ENCODE measurements at regions not wholly inside any gene's neighbourhood (a gene's known extent, or its start where the extent isn't known, plus 50 kb on each side); places are given as distances from the start of the nearest gene placed in this dataset.
"Not testable (repeated sequence)": the region's sequence is repeated elsewhere in the genome, so short reads cannot be mapped to it uniquely, and the experiment has no call there.

- POLR2A ChIA-PET = no interaction called here
- TF ChIP-seq GLI2 (tag by site-specific recombination; IDR thresholded peaks at IDR 0.05; ENCODE audit: borderline replicate concordance, low read depth) (no peak), TRIM28 (IDR thresholded peaks at IDR 0.05; ENCODE audit: borderline replicate concordance, low read length) (no peak), ZNF274 (IDR thresholded peaks at IDR 0.05; ENCODE audit: low read length) (no peak), ZNF274 (tag by site-specific recombination; IDR thresholded peaks at IDR 0.05; ENCODE audit: borderline replicate concordance) (no peak), ZBTB6 (tag by site-specific recombination; IDR thresholded peaks at IDR 0.05) (no peak), ZNF266 (tag by site-specific recombination; IDR thresholded peaks at IDR 0.05; ENCODE audit: low read depth) (no peak), ZNF248 (tag by site-specific recombination; IDR thresholded peaks at IDR 0.05) (no peak), PRDM4 (tag by site-specific recombination; IDR thresholded peaks at IDR 0.05) (no peak), ZBTB7A (tag by site-specific recombination; IDR thresholded peaks at IDR 0.05; ENCODE audit: low read depth) (no peak), ZNF16 (tag by site-specific recombination; IDR thresholded peaks at IDR 0.05; ENCODE audit: low read depth) (no peak), RBAK (tag by site-specific recombination; IDR thresholded peaks at IDR 0.05) (no peak), ZNF404 (tag by site-specific recombination; IDR thresholded peaks at IDR 0.05) (no peak), PRDM10 (tag by site-specific recombination; IDR thresholded peaks at IDR 0.05) (no peak), ZNF354C (tag by site-specific recombination; IDR thresholded peaks at IDR 0.05; ENCODE audit: borderline replicate concordance, low read depth) (no peak), ZNF555 (tag by site-specific recombination; conservative IDR thresholded peaks at IDR 0.05) (no peak), REPIN1 (tag by site-specific recombination; IDR thresholded peaks at IDR 0.05; ENCODE audit: low read depth) (no peak), ZNF548 (tag by site-specific recombination; IDR thresholded peaks at IDR 0.05) (no peak), ZNF610 (tag by site-specific recombination; IDR thresholded peaks at IDR 0.05; ENCODE audit: borderline replicate concordance) (no peak), PRDM6 (tag by site-specific recombination; IDR thresholded peaks at IDR 0.05) (no peak), HIC1 (tag by site-specific recombination; IDR thresholded peaks at IDR 0.05) (no peak)
These were observed 632.8 kb upstream of the AMOT start for GRCh38 chrX:113473418-113473817.

GRCh38 chrX:113473015-113473414, 632.4 kb upstream of the AMOT start:
- H3K27ac ChIP-seq (ENCODE audit: extremely low read depth, low read depth, low read length); H3K9me3 ChIP-seq (ENCODE audit: control insufficient read depth, insufficient read depth, low read depth, low read length); H3K4me3 ChIP-seq (ENCODE audit: low read depth, low read length); H3K4me1 ChIP-seq (ENCODE audit: control insufficient read depth, insufficient read depth, low read length); POLR2A ChIA-PET; H3K36me3 ChIP-seq (ENCODE audit: control insufficient read depth in 2 of 2, insufficient read depth in 1 of 2, low read length in 2 of 2): not testable (repeated sequence)
- CTCF ChIA-PET = interaction anchor here (0.6 kb wide), 1 partner anchor 15 kb away, joined by 3 read pairs; no protein-coding TSS in a partner anchor

More at GRCh38 chrX:113473418-113473817, 632.8 kb upstream of the AMOT start:
- no peak overlapping the region for H3K4me3 ChIP-seq (ENCODE audit: low read depth, low read length)
- no peak overlapping the region for H3K27ac ChIP-seq (ENCODE audit: extremely low read depth, low read depth, low read length)
- CTCF ChIA-PET = no interaction called here
- no peaks in the 10 kb centered on the region for H3K4me1 ChIP-seq (ENCODE audit: control insufficient read depth, insufficient read depth, low read length)
- no peaks in the 10 kb centered on the region for H3K36me3 ChIP-seq (ENCODE audit: control insufficient read depth in 2 of 2, insufficient read depth in 1 of 2, low read length in 2 of 2)
- H3K9me3 ChIP-seq (ENCODE audit: control insufficient read depth, insufficient read depth, low read depth, low read length) = no peaks in the 10 kb centered on the region

Data from HEK293 (cell line).